ENCODE measurements at regions not wholly inside any gene's neighbourhood (a gene's known extent, or its start where the extent isn't known, plus 50 kb on each side); places are given as distances from the start of the nearest gene placed in this dataset.

GRCh38 chr1:57874418-57874877 lies 450.6 kb upstream of the DAB1 start:
- Histone ChIP-seq H3K27me3 (ENCODE audit: control insufficient read depth in 4 of 4, insufficient read depth in 4 of 4, low read length in 3 of 4) (no peaks in the 10 kb centered on the region), H3K4me1 (ENCODE audit: control insufficient read depth in 4 of 4, insufficient read depth in 4 of 4, low read length in 3 of 4) (no peaks in the 10 kb centered on the region), H3K9ac (ENCODE audit: low read depth in 1 of 2, low read length in 2 of 2) (no peak overlapping the region), H3K4me3 (ENCODE audit: low read depth in 1 of 3, low read length in 3 of 3) (no peak overlapping the region), H3K27ac (ENCODE audit: low read depth in 1 of 2, low read length in 2 of 2) (no peak overlapping the region), H3K36me3 (ENCODE audit: control insufficient read depth in 4 of 4, insufficient read depth in 3 of 4, low read depth in 1 of 4, low read length in 3 of 4) (no peaks in the 10 kb centered on the region), H3K9me3 (ENCODE audit: control insufficient read depth in 4 of 4, low read length in 3 of 4) (no peaks in the 10 kb centered on the region)
- no peak for DNase-seq (ENCODE audit: low spot score)
- 39% methylated on average over 2 of the region's 2 CpGs for WGBS
- TF ChIP-seq EGR1 (IDR thresholded peaks at IDR 0.05; ENCODE audit: low read depth in 2 of 2) (no peak), NR2F2 (IDR thresholded peaks at IDR 0.05) (no peak), SP1 (IDR thresholded peaks at IDR 0.05) (no peak), MAX (IDR thresholded peaks at IDR 0.05) (no peak), TAF1 (conservative IDR thresholded peaks at IDR 0.05) (no peak), HNF4A (conservative IDR thresholded peaks at IDR 0.05) (no peak), HNF4G (IDR thresholded peaks at IDR 0.05) (no peak), RAD21 (IDR thresholded peaks at IDR 0.05) (no peak)
- TF ChIP-seq, protein P1, sequence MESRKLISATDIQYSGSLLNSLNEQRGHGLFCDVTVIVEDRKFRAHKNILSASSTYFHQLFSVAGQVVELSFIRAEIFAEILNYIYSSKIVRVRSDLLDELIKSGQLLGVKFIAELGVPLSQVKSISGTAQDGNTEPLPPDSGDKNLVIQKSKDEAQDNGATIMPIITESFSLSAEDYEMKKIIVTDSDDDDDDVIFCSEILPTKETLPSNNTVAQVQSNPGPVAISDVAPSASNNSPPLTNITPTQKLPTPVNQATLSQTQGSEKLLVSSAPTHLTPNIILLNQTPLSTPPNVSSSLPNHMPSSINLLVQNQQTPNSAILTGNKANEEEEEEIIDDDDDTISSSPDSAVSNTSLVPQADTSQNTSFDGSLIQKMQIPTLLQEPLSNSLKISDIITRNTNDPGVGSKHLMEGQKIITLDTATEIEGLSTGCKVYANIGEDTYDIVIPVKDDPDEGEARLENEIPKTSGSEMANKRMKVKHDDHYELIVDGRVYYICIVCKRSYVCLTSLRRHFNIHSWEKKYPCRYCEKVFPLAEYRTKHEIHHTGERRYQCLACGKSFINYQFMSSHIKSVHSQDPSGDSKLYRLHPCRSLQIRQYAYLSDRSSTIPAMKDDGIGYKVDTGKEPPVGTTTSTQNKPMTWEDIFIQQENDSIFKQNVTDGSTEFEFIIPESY (IDR thresholded peaks at IDR 0.05), result no peak

GRCh38 chr1:57872913-57873312 lies 449.1 kb upstream of the DAB1 start:
- TF ChIP-seq HNF4G (IDR thresholded peaks at IDR 0.05) (no peak), EGR1 (IDR thresholded peaks at IDR 0.05; ENCODE audit: low read depth in 2 of 2) (no peak), RAD21 (IDR thresholded peaks at IDR 0.05) (no peak), FOXA1 (IDR thresholded peaks at IDR 0.05) (no peak), YY1 (IDR thresholded peaks at IDR 0.05) (no peak), SP1 (IDR thresholded peaks at IDR 0.05) (no peak), GABPA (IDR thresholded peaks at IDR 0.05 in 1 of 2, conservative IDR thresholded peaks at IDR 0.05 in 1 of 2) (no peak), MAX (IDR thresholded peaks at IDR 0.05) (no peak), TAF1 (conservative IDR thresholded peaks at IDR 0.05) (no peak)
- TF ChIP-seq, protein P2, sequence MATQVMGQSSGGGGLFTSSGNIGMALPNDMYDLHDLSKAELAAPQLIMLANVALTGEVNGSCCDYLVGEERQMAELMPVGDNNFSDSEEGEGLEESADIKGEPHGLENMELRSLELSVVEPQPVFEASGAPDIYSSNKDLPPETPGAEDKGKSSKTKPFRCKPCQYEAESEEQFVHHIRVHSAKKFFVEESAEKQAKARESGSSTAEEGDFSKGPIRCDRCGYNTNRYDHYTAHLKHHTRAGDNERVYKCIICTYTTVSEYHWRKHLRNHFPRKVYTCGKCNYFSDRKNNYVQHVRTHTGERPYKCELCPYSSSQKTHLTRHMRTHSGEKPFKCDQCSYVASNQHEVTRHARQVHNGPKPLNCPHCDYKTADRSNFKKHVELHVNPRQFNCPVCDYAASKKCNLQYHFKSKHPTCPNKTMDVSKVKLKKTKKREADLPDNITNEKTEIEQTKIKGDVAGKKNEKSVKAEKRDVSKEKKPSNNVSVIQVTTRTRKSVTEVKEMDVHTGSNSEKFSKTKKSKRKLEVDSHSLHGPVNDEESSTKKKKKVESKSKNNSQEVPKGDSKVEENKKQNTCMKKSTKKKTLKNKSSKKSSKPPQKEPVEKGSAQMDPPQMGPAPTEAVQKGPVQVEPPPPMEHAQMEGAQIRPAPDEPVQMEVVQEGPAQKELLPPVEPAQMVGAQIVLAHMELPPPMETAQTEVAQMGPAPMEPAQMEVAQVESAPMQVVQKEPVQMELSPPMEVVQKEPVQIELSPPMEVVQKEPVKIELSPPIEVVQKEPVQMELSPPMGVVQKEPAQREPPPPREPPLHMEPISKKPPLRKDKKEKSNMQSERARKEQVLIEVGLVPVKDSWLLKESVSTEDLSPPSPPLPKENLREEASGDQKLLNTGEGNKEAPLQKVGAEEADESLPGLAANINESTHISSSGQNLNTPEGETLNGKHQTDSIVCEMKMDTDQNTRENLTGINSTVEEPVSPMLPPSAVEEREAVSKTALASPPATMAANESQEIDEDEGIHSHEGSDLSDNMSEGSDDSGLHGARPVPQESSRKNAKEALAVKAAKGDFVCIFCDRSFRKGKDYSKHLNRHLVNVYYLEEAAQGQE (IDR thresholded peaks at IDR 0.05), result no peak
- Histone ChIP-seq H3K4me1 (ENCODE audit: control insufficient read depth in 4 of 4, insufficient read depth in 4 of 4, low read length in 3 of 4) (no peaks in the 10 kb centered on the region), H3K36me3 (ENCODE audit: control insufficient read depth in 4 of 4, insufficient read depth in 3 of 4, low read depth in 1 of 4, low read length in 3 of 4) (no peaks in the 10 kb centered on the region), H3K27ac (ENCODE audit: low read depth in 1 of 2, low read length in 2 of 2) (no peak overlapping the region), H3K27me3 (ENCODE audit: control insufficient read depth in 4 of 4, insufficient read depth in 4 of 4, low read length in 3 of 4) (no peaks in the 10 kb centered on the region), H3K9me3 (ENCODE audit: control insufficient read depth in 4 of 4, low read length in 3 of 4) (no peaks in the 10 kb centered on the region), H3K9ac (ENCODE audit: low read depth in 1 of 2, low read length in 2 of 2) (no peak overlapping the region), H3K4me3 (ENCODE audit: low read depth in 1 of 3, low read length in 3 of 3) (no peak overlapping the region)
- DNase-seq (ENCODE audit: low spot score), result no peak

All from liver (tissue), 7 donors.